ENCODE measurements at regions not wholly inside any gene's neighbourhood (a gene's known extent, or its start where the extent isn't known, plus 50 kb on each side); places are given as distances from the start of the nearest gene placed in this dataset.
A peak's percentile ranks its signal among the peaks of the same experiment; 100 is the strongest.

DNA sequence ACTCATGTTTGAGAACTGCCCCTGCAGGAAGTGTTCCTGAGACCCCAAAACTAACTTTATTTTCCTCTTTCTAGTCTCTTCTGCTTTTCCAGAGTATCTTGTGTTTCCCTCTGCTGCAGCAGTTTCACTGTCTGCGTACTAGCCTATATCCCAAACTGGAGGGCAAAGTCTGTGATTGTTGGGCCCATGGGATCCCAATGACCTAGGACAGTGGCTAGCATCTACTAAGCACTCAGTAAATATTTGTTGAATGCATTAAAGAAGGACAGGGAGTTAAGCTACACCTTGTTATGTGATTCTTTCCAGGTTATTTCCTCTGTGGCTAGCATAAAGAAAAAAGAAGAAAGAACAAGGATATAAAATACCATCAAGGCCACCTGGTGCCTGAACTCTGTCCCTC lies 210.6 kb upstream of the PHYHIPL start:
- Histone ChIP-seq H3K9me3 (ENCODE audit: control insufficient read depth in 3 of 3, low read length in 3 of 3) (peaks cover 0 to 2% (median 0%) of the 10 kb centered on the region in 3 donors), H3K27ac (ENCODE audit: low read depth, low read length) (no peak overlapping the region), H3K4me3 (ENCODE audit: low read length in 3 of 3) (no peak overlapping the region), H3K36me3 (ENCODE audit: control insufficient read depth in 3 of 3, insufficient read depth in 3 of 3, low read length in 3 of 3) (no peaks in the 10 kb centered on the region), H3K27me3 (ENCODE audit: control insufficient read depth in 3 of 3, insufficient read depth in 3 of 3, low read length in 3 of 3) (no peaks in the 10 kb centered on the region), H3K9ac (ENCODE audit: low read depth in 1 of 3, low read length in 3 of 3) (no peak overlapping the region), H3K4me1 (ENCODE audit: control insufficient read depth in 3 of 3, insufficient read depth in 3 of 3, low read length in 3 of 3) (no peaks in the 10 kb centered on the region)

DNA sequence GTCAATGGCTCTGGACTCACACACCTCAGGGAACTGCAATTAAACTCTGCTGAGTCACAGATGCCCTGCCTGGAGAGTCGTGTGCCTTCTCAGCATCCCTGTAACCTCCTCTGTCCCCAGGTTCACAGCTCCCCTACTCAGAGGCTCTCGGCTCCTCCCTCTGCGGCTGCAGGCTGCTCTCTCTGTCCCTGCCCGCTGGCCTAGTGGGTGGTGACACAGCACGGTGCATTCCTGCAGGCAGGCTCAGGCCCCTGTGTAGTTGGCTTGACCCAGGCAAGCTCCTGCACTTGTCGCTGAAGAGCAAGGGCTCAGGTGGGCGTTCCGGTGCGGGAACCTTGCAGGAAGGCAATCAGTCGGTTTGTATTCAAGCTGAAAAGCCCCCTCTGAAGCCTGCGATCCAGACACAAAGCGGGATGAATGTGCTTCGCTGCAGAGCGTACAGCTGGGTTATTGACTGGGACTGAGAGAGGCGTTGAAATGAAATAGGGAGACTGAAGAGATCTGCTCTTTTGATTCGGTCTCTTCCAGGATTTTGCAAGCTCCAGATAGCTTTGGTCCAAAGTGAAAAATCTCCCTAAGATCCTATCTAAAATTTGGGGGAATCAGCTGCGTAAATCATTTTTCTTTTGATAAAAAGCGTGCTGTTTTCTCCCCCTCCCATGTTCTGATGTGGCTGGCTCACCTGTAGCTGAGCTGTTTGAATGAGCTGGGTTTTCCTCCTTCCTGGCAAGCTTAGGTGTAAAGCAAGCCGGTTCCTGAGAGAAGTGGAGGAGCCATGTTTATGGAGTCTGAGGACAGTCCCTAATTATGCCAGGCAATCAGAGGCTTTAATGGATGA lies 208.7 kb upstream of the PHYHIPL start:
- Histone ChIP-seq H3K36me3 (ENCODE audit: control insufficient read depth in 3 of 3, insufficient read depth in 3 of 3, low read length in 3 of 3) (no peaks in the 10 kb centered on the region), H3K27ac (ENCODE audit: low read depth, low read length) (no peak overlapping the region), H3K9me3 (ENCODE audit: control insufficient read depth in 3 of 3, low read length in 3 of 3) (no peaks in the 10 kb centered on the region), H3K27me3 (ENCODE audit: control insufficient read depth in 3 of 3, insufficient read depth in 3 of 3, low read length in 3 of 3) (no peaks in the 10 kb centered on the region), H3K9ac (ENCODE audit: low read depth in 1 of 3, low read length in 3 of 3) (no peak overlapping the region), H3K4me1 (ENCODE audit: control insufficient read depth in 3 of 3, insufficient read depth in 3 of 3, low read length in 3 of 3) (no peaks in the 10 kb centered on the region), H3K4me3 (ENCODE audit: low read length in 3 of 3) (peak overlapping the region in 1 of 3 donors; percentile 4)

- H3K9ac ChIP-seq (ENCODE audit: low read depth in 1 of 3, low read length in 3 of 3) = no peak overlapping the region
- no peaks in the 10 kb centered on the region for H3K4me1 ChIP-seq (ENCODE audit: control insufficient read depth in 3 of 3, insufficient read depth in 3 of 3, low read length in 3 of 3)
- H3K36me3 ChIP-seq (ENCODE audit: control insufficient read depth in 3 of 3, insufficient read depth in 3 of 3, low read length in 3 of 3) = no peaks in the 10 kb centered on the region
- no peaks in the 10 kb centered on the region for H3K9me3 ChIP-seq (ENCODE audit: control insufficient read depth in 3 of 3, low read length in 3 of 3)
- no peak overlapping the region for H3K27ac ChIP-seq (ENCODE audit: low read depth, low read length)
- H3K4me3 ChIP-seq (ENCODE audit: low read length in 3 of 3) = no peak overlapping the region
- H3K27me3 ChIP-seq (ENCODE audit: control insufficient read depth in 3 of 3, insufficient read depth in 3 of 3, low read length in 3 of 3) = no peaks in the 10 kb centered on the region
Observed at GRCh38 chr10:58968389-58968755, 208.1 kb upstream of the PHYHIPL start.

- Histone ChIP-seq H3K27ac (ENCODE audit: low read depth, low read length) (no peak overlapping the region), H3K4me1 (ENCODE audit: control insufficient read depth in 3 of 3, insufficient read depth in 3 of 3, low read length in 3 of 3) (no peaks in the 10 kb centered on the region), H3K4me3 (ENCODE audit: low read length in 3 of 3) (no peak overlapping the region), H3K27me3 (ENCODE audit: control insufficient read depth in 3 of 3, insufficient read depth in 3 of 3, low read length in 3 of 3) (no peaks in the 10 kb centered on the region), H3K9me3 (ENCODE audit: control insufficient read depth in 3 of 3, low read length in 3 of 3) (no peaks in the 10 kb centered on the region), H3K36me3 (ENCODE audit: control insufficient read depth in 3 of 3, insufficient read depth in 3 of 3, low read length in 3 of 3) (no peaks in the 10 kb centered on the region), H3K9ac (ENCODE audit: low read depth in 1 of 3, low read length in 3 of 3) (no peak overlapping the region)
Observed at GRCh38 chr10:58969576-58969975, 206.9 kb upstream of the PHYHIPL start.

GRCh38 chr10:58970160-58970915 lies 206.1 kb upstream of the PHYHIPL start:
- Histone ChIP-seq H3K27ac (ENCODE audit: low read depth, low read length) (no peak overlapping the region), H3K36me3 (ENCODE audit: control insufficient read depth in 3 of 3, insufficient read depth in 3 of 3, low read length in 3 of 3) (no peaks in the 10 kb centered on the region)

DNA sequence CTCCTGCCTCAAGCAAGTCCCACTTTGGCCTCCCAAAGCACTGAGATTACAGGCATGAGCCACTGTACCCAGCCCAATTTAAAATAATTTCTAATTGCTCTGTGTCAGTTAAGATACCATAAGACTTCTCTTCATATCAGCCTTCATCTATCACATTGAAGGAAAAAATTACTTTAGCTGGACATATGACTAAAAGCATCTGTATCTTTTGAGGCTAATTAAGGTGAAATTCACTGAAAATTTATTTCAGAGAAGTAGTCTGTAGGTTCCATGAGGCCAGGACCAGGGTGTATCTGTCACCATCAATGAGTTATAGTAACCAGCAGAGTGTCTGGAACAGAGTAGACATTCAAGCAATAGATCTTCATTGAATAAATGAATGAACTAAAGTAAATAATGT lies 205.2 kb upstream of the PHYHIPL start:
- no peak overlapping the region for H3K27ac ChIP-seq (ENCODE audit: low read depth, low read length)
- no peak overlapping the region for H3K9ac ChIP-seq (ENCODE audit: low read depth in 1 of 3, low read length in 3 of 3)
- no peaks in the 10 kb centered on the region for H3K9me3 ChIP-seq (ENCODE audit: control insufficient read depth in 3 of 3, low read length in 3 of 3)
- H3K27me3 ChIP-seq (ENCODE audit: control insufficient read depth in 3 of 3, insufficient read depth in 3 of 3, low read length in 3 of 3) = no peaks in the 10 kb centered on the region
- H3K4me1 ChIP-seq (ENCODE audit: control insufficient read depth in 3 of 3, insufficient read depth in 3 of 3, low read length in 3 of 3) = no peaks in the 10 kb centered on the region
- H3K4me3 ChIP-seq (ENCODE audit: low read length in 3 of 3) = no peak overlapping the region
- H3K36me3 ChIP-seq (ENCODE audit: control insufficient read depth in 3 of 3, insufficient read depth in 3 of 3, low read length in 3 of 3) = no peaks in the 10 kb centered on the region

More at GRCh38 chr10:58970160-58970915, 206.1 kb upstream of the PHYHIPL start:
- Histone ChIP-seq H3K27me3 (ENCODE audit: control insufficient read depth in 3 of 3, insufficient read depth in 3 of 3, low read length in 3 of 3) (no peaks in the 10 kb centered on the region), H3K9ac (ENCODE audit: low read depth in 1 of 3, low read length in 3 of 3) (no peak overlapping the region), H3K9me3 (ENCODE audit: control insufficient read depth in 3 of 3, low read length in 3 of 3) (no peaks in the 10 kb centered on the region), H3K4me3 (ENCODE audit: low read length in 3 of 3) (no peak overlapping the region), H3K4me1 (ENCODE audit: control insufficient read depth in 3 of 3, insufficient read depth in 3 of 3, low read length in 3 of 3) (no peaks in the 10 kb centered on the region)

DNA sequence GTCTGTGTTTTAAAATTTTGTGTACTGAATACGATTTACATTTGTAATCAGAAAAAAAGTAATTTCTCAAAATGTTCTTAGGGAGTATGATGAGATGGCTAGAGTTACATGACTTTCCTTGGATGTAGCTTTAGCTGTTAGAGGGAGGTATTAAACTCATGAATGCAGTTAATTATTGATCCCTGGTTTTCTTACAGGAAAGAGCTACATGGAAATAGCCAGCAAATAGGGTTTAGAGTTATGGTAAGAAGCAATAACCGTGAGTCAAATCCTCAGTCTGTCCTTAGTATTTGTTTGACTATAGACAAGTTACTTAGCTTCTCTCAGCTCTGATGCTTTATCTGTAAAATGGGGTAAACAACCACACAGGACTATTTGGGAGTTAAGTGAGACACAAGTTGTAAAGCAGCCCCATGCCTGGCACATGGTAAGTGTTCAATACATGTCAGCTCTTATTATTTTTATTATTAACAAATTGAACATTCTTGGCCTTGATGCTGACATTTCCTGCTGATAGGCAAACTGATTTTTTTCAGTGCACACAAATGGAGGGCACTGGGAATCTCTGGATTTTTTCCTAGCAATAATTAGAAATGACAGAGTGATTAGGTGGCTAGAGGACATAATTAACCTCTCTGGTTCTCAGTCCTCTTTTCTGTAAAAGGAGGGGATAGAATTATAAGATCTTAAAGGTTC lies 204.5 kb upstream of the PHYHIPL start:
- Histone ChIP-seq H3K9me3 (ENCODE audit: control insufficient read depth in 3 of 3, low read length in 3 of 3) (no peaks in the 10 kb centered on the region), H3K36me3 (ENCODE audit: control insufficient read depth in 3 of 3, insufficient read depth in 3 of 3, low read length in 3 of 3) (no peaks in the 10 kb centered on the region), H3K27ac (ENCODE audit: low read depth, low read length) (no peak overlapping the region), H3K4me3 (ENCODE audit: low read length in 3 of 3) (no peak overlapping the region), H3K9ac (ENCODE audit: low read depth in 1 of 3, low read length in 3 of 3) (no peak overlapping the region), H3K27me3 (ENCODE audit: control insufficient read depth in 3 of 3, insufficient read depth in 3 of 3, low read length in 3 of 3) (no peaks in the 10 kb centered on the region), H3K4me1 (ENCODE audit: control insufficient read depth in 3 of 3, insufficient read depth in 3 of 3, low read length in 3 of 3) (no peaks in the 10 kb centered on the region)

DNA sequence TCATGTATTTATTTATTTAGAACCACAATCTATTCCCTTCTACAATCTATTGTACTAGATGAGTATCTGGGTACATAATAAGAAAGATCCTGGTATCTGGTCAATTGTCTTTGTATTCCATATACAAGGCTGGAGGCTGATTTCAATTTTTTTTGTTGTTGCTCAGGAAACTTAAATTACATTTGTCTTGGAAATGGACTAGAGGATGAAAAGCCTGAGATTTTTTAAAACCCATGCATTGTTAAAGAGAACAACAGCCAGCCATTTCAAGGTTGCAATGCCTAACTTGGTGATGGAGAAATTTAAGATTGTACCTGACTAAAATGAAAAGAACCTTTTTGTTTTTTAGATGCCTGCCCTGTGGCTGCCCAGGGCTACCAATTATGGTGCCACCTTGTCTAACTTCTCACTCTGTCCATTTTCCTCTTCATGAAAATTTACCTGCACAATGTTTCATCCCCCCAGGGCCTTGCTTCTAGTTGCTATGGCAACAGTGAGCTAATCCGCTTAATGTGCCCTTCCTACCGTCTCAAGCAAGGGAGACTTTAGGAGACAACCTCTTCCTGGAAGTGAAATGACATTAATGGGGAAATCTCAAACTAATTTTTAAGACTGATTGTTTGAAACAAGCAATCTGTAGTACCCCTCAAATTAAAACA lies 203.7 kb upstream of the PHYHIPL start:
- no peak overlapping the region for H3K9ac ChIP-seq (ENCODE audit: low read depth in 1 of 3, low read length in 3 of 3)

GRCh38 chr10:58973235-58973595 lies 203.2 kb upstream of the PHYHIPL start:
- H3K4me1 ChIP-seq (ENCODE audit: control insufficient read depth in 3 of 3, insufficient read depth in 3 of 3, low read length in 3 of 3) = no peaks in the 10 kb centered on the region
- no peak overlapping the region for H3K9ac ChIP-seq (ENCODE audit: low read depth in 1 of 3, low read length in 3 of 3)
- no peaks in the 10 kb centered on the region for H3K9me3 ChIP-seq (ENCODE audit: control insufficient read depth in 3 of 3, low read length in 3 of 3)

More for the DNA sequence above, 203.7 kb upstream of the PHYHIPL start:
- no peaks in the 10 kb centered on the region for H3K36me3 ChIP-seq (ENCODE audit: control insufficient read depth in 3 of 3, insufficient read depth in 3 of 3, low read length in 3 of 3)
- no peaks in the 10 kb centered on the region for H3K4me1 ChIP-seq (ENCODE audit: control insufficient read depth in 3 of 3, insufficient read depth in 3 of 3, low read length in 3 of 3)
- H3K9me3 ChIP-seq (ENCODE audit: control insufficient read depth in 3 of 3, low read length in 3 of 3) = no peaks in the 10 kb centered on the region
- H3K27ac ChIP-seq (ENCODE audit: low read depth, low read length) = no peak overlapping the region
- H3K4me3 ChIP-seq (ENCODE audit: low read length in 3 of 3) = no peak overlapping the region
- H3K27me3 ChIP-seq (ENCODE audit: control insufficient read depth in 3 of 3, insufficient read depth in 3 of 3, low read length in 3 of 3) = no peaks in the 10 kb centered on the region

More at GRCh38 chr10:58973235-58973595, 203.2 kb upstream of the PHYHIPL start:
- Histone ChIP-seq H3K27ac (ENCODE audit: low read depth, low read length) (no peak overlapping the region), H3K36me3 (ENCODE audit: control insufficient read depth in 3 of 3, insufficient read depth in 3 of 3, low read length in 3 of 3) (no peaks in the 10 kb centered on the region), H3K4me3 (ENCODE audit: low read length in 3 of 3) (no peak overlapping the region), H3K27me3 (ENCODE audit: control insufficient read depth in 3 of 3, insufficient read depth in 3 of 3, low read length in 3 of 3) (no peaks in the 10 kb centered on the region)

All from skeletal muscle tissue (tissue), 3 donors.